Upper lobe of left lung (tissue), 4 donors: ENCODE measurements at regions not wholly inside any gene's neighbourhood (a gene's known extent, or its start where the extent isn't known, plus 50 kb on each side); places are given as distances from the start of the nearest gene placed in this dataset.

ENCODE experiments used
- EP300 ChIP-seq, 4 donors: sonication (generic); formaldehyde crosslinking; IDR thresholded peaks; one replicate each; pipeline ENCODE4 v1.5.1; 2017; ENCODE audit warnings: antibody characterized with exemption in 4 of 4, control low read depth in 2 of 4
- POLR2A ChIP-seq, 4 donors: fragments of 450-650 bp; IDR thresholded peaks; one replicate each; pipeline ENCODE4 v1.5.1; 2016 to 2017; ENCODE audit warnings: antibody characterized with exemption in 4 of 4, mild to moderate bottlenecking in 2 of 4
- POLR2AphosphoS5 ChIP-seq, 2 donors: sonication (generic); formaldehyde crosslinking; IDR thresholded peaks; one replicate each; pipeline ENCODE4 v1.5.1; 2017; ENCODE audit warnings: antibody characterized with exemption in 2 of 2
- TF ChIP-seq, protein P1 (sequence below), 6 experiments: fragments of 450-650 bp in 4 of 6; fragments of 200-600 bp in 2 of 6; sonication (generic) in 2 of 6; IDR thresholded peaks; one replicate each; pipeline ENCODE4 v1.5.1; 2016 to 2019; ENCODE audit warnings: antibody characterized with exemption in 6 of 6

DNA sequence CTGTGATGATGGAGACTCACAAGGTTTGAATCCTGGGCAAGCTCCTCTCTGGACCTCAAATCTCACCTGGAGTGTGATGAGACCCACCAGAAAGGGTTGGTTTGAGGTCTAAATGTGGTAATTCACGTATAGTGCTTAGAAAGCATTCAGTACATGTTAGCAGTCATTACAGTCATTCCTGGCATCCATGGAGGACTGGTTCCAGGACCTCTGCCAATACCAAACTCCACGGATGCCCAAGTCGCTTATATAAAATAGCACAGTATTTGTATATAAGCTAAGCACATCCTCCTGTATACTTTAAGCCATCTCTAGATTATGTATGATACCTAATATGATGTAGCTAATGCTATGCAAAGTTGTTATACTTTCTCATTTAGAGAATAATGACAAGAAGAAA is 67.6 kb upstream of the CYP2D6 start:
- TF ChIP-seq POLR2A (IDR thresholded peaks at IDR 0.05) = no peak
- TF ChIP-seq, protein P1, sequence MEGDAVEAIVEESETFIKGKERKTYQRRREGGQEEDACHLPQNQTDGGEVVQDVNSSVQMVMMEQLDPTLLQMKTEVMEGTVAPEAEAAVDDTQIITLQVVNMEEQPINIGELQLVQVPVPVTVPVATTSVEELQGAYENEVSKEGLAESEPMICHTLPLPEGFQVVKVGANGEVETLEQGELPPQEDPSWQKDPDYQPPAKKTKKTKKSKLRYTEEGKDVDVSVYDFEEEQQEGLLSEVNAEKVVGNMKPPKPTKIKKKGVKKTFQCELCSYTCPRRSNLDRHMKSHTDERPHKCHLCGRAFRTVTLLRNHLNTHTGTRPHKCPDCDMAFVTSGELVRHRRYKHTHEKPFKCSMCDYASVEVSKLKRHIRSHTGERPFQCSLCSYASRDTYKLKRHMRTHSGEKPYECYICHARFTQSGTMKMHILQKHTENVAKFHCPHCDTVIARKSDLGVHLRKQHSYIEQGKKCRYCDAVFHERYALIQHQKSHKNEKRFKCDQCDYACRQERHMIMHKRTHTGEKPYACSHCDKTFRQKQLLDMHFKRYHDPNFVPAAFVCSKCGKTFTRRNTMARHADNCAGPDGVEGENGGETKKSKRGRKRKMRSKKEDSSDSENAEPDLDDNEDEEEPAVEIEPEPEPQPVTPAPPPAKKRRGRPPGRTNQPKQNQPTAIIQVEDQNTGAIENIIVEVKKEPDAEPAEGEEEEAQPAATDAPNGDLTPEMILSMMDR (IDR thresholded peaks at IDR 0.05) = no peak
- no peak for TF ChIP-seq POLR2AphosphoS5 (IDR thresholded peaks at IDR 0.05)
- TF ChIP-seq EP300 (IDR thresholded peaks at IDR 0.05) = no peak
